GM23338 (cell line): ENCODE measurements at regions not wholly inside any gene's neighbourhood (a gene's known extent, or its start where the extent isn't known, plus 50 kb on each side); places are given as distances from the start of the nearest gene placed in this dataset.

Source experiments
- ATAC-seq: fragments of 200-7000 bp; cut with Tn5 transposase; 3 replicates; pipeline ENCODE4 v1.9.1; 2020
- DNase-seq: peaks from one replicate; pipeline ENCODE4 v3.0.0-alpha.2; 2015; ENCODE audit warnings: low spot score
- H2AFZ ChIP-seq: fragments of 200-600 bp; sonication (generic); 2 replicates; pipeline ENCODE4 v1.8.0; 2016; ENCODE audit warnings: antibody characterized with exemption, mild to moderate bottlenecking, moderate library complexity
- H3F3A ChIP-seq: fragments of 200-600 bp; sonication (generic); replicated peaks from 2 replicates; pipeline ENCODE4 v1.8.0; 2017; ENCODE audit warnings: antibody characterized with exemption, mixed run types, low read depth
- H3K27ac ChIP-seq: fragments of 200-600 bp; sonication (generic); 2 replicates; pipeline ENCODE4 v1.6.1; 2016; ENCODE audit warnings: low read depth
- H3K27me3 ChIP-seq: fragments of 200-600 bp; sonication (generic); 2 replicates; pipeline ENCODE4 v1.8.0; 2016; ENCODE audit warnings: mild to moderate bottlenecking, mixed run types, moderate library complexity; ENCODE audit not compliant: insufficient read depth
- H3K36me3 ChIP-seq: fragments of 200-600 bp; sonication (generic); 2 replicates; pipeline ENCODE4 v1.8.0; 2016; ENCODE audit warnings: mild to moderate bottlenecking; ENCODE audit not compliant: insufficient read depth
- H3K4me1 ChIP-seq: fragments of 200-600 bp; sonication (generic); 2 replicates; pipeline ENCODE4 v1.8.0; 2016; ENCODE audit warnings: mild to moderate bottlenecking, moderate library complexity; ENCODE audit not compliant: insufficient read depth
- H3K4me2 ChIP-seq: fragments of 200-600 bp; sonication (generic); 2 replicates; pipeline ENCODE4 v1.7.1; 2017; ENCODE audit warnings: mixed run types
- H3K4me3 ChIP-seq: fragments of 200-600 bp; sonication (generic); 2 replicates; pipeline ENCODE4 v1.6.1; 2016; ENCODE audit warnings: mixed run types
- H3K79me2 ChIP-seq: fragments of 200-600 bp; sonication (generic); replicated peaks from 2 replicates; pipeline ENCODE4 v1.8.0; 2017; ENCODE audit warnings: mild to moderate bottlenecking; ENCODE audit not compliant: insufficient read depth
- H3K9me2 ChIP-seq: fragments of 200-600 bp; sonication (generic); 2 replicates; pipeline ENCODE4 v1.8.0; 2017; ENCODE audit not compliant: insufficient read depth
- H4K20me1 ChIP-seq: fragments of 200-600 bp; sonication (generic); replicated peaks from 2 replicates; pipeline ENCODE4 v1.8.0; 2017; ENCODE audit warnings: mild to moderate bottlenecking; ENCODE audit not compliant: insufficient read depth
- H3K27ac Mint-ChIP-seq: 2 replicates; pipeline ENCODE4 v1.8.0; 2020; ENCODE audit warnings: inconsistent platforms, mild to moderate bottlenecking, moderate library complexity, mixed read lengths
- H3K27me3 Mint-ChIP-seq: 3 replicates; pipeline ENCODE4 v1.8.0; 2022; ENCODE audit warnings: low read depth, mild to moderate bottlenecking, moderate library complexity, mixed read lengths, inconsistent platforms; ENCODE audit not compliant: insufficient read depth, poor library complexity
- H3K36me3 Mint-ChIP-seq: 3 replicates; pipeline ENCODE4 v1.8.0; 2021; ENCODE audit warnings: low read depth, mild to moderate bottlenecking, inconsistent platforms, moderate library complexity, mixed read lengths
- H3K4me1 Mint-ChIP-seq: 3 replicates; pipeline ENCODE4 v1.8.0; 2020; ENCODE audit warnings: mild to moderate bottlenecking, inconsistent platforms, mixed read lengths
- H3K4me3 Mint-ChIP-seq: 3 replicates; pipeline ENCODE4 v1.8.0; 2021; ENCODE audit warnings: moderate library complexity, mild to moderate bottlenecking, inconsistent platforms, mixed read lengths
- H3K9me3 Mint-ChIP-seq: 3 replicates; pipeline ENCODE4 v1.8.0; 2020; ENCODE audit warnings: moderate library complexity, mild to moderate bottlenecking, inconsistent platforms, mixed read lengths
- CREB1 ChIP-seq: fragments of 250-450 bp; sonication (Bioruptor Pico); IDR thresholded peaks from 2 replicates; pipeline ENCODE4 v1.5.0; 2020; ENCODE audit warnings: low read depth, mild to moderate bottlenecking, moderate library complexity
- EZH2phosphoT487 ChIP-seq: fragments of 200-600 bp; sonication (generic); IDR thresholded peaks from one replicate; pipeline ENCODE4 v1.8.1; 2018; ENCODE audit warnings: antibody characterized with exemption; ENCODE audit not compliant: unreplicated experiment
- JUNB ChIP-seq: IDR thresholded peaks from one replicate; pipeline ENCODE4 v1.6.1; 2016; ENCODE audit warnings: antibody characterized with exemption; ENCODE audit not compliant: unreplicated experiment
- NANOG ChIP-seq: IDR thresholded peaks from 2 replicates; pipeline ENCODE4 v1.6.1; 2016; ENCODE audit warnings: antibody characterized with exemption, borderline replicate concordance
- POLR2AphosphoS5 ChIP-seq: IDR thresholded peaks from 2 replicates; pipeline ENCODE4 v1.6.1; 2016; ENCODE audit warnings: antibody characterized with exemption, low read depth
- STAT1 ChIP-seq: IDR thresholded peaks from one replicate; pipeline ENCODE4 v1.6.1; 2016; ENCODE audit warnings: antibody characterized with exemption; ENCODE audit not compliant: unreplicated experiment
- ZNF114 ChIP-seq: fragments of 250-450 bp; sonication (Bioruptor Pico); IDR thresholded peaks from 2 replicates; pipeline ENCODE4 v1.5.0; 2020; ENCODE audit warnings: mild to moderate bottlenecking, moderate library complexity
- ZNF331 ChIP-seq: fragments of 250-450 bp; sonication (Bioruptor Pico); IDR thresholded peaks from 2 replicates; pipeline ENCODE4 v1.5.0; 2020; ENCODE audit warnings: low read depth, mild to moderate bottlenecking, moderate library complexity
- TF ChIP-seq, protein P1 (sequence below): fragments of 250-450 bp; sonication (Bioruptor Pico); IDR thresholded peaks from 2 replicates; pipeline ENCODE4 v1.5.0; 2020; ENCODE audit warnings: mild to moderate bottlenecking, moderate library complexity
- TF ChIP-seq, protein P2 (sequence below): IDR thresholded peaks from 2 replicates; pipeline ENCODE4 v1.6.1; 2016; ENCODE audit warnings: antibody characterized with exemption
- TF ChIP-seq, protein P3 (sequence below), 2 experiments: fragments of 200-600 bp in 1 of 2; sonication (generic) in 1 of 2; conservative IDR thresholded peaks; 2 replicates each; pipeline versions ENCODE4 v1.5.1 to v1.6.1; 2016 to 2017; ENCODE audit warnings: antibody characterized with exemption in 2 of 2, low read depth in 2 of 2, mild to moderate bottlenecking in 2 of 2, moderate library complexity in 1 of 2

DNA sequence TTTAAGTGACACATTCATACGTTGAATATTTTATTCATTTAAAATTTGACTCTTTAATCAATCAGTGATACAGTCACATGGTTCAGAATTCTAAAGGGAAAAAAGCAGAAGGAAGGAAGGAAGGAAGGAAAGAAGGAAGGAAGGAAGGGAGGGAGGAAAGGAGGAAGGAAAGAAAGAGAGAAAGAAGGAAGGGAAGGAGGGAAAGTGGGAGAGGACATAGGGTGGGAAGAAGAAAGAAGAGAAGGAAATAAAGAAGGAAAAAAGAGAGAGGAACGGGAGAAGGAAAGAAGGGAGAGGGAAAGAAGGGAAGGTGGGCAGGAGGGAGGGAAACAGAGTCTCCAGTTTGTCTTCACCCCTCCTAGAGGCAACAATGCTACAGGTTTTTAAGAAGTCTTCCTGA is 518.6 kb downstream of the MIAT start (continued):
- TF ChIP-seq, protein P1, sequence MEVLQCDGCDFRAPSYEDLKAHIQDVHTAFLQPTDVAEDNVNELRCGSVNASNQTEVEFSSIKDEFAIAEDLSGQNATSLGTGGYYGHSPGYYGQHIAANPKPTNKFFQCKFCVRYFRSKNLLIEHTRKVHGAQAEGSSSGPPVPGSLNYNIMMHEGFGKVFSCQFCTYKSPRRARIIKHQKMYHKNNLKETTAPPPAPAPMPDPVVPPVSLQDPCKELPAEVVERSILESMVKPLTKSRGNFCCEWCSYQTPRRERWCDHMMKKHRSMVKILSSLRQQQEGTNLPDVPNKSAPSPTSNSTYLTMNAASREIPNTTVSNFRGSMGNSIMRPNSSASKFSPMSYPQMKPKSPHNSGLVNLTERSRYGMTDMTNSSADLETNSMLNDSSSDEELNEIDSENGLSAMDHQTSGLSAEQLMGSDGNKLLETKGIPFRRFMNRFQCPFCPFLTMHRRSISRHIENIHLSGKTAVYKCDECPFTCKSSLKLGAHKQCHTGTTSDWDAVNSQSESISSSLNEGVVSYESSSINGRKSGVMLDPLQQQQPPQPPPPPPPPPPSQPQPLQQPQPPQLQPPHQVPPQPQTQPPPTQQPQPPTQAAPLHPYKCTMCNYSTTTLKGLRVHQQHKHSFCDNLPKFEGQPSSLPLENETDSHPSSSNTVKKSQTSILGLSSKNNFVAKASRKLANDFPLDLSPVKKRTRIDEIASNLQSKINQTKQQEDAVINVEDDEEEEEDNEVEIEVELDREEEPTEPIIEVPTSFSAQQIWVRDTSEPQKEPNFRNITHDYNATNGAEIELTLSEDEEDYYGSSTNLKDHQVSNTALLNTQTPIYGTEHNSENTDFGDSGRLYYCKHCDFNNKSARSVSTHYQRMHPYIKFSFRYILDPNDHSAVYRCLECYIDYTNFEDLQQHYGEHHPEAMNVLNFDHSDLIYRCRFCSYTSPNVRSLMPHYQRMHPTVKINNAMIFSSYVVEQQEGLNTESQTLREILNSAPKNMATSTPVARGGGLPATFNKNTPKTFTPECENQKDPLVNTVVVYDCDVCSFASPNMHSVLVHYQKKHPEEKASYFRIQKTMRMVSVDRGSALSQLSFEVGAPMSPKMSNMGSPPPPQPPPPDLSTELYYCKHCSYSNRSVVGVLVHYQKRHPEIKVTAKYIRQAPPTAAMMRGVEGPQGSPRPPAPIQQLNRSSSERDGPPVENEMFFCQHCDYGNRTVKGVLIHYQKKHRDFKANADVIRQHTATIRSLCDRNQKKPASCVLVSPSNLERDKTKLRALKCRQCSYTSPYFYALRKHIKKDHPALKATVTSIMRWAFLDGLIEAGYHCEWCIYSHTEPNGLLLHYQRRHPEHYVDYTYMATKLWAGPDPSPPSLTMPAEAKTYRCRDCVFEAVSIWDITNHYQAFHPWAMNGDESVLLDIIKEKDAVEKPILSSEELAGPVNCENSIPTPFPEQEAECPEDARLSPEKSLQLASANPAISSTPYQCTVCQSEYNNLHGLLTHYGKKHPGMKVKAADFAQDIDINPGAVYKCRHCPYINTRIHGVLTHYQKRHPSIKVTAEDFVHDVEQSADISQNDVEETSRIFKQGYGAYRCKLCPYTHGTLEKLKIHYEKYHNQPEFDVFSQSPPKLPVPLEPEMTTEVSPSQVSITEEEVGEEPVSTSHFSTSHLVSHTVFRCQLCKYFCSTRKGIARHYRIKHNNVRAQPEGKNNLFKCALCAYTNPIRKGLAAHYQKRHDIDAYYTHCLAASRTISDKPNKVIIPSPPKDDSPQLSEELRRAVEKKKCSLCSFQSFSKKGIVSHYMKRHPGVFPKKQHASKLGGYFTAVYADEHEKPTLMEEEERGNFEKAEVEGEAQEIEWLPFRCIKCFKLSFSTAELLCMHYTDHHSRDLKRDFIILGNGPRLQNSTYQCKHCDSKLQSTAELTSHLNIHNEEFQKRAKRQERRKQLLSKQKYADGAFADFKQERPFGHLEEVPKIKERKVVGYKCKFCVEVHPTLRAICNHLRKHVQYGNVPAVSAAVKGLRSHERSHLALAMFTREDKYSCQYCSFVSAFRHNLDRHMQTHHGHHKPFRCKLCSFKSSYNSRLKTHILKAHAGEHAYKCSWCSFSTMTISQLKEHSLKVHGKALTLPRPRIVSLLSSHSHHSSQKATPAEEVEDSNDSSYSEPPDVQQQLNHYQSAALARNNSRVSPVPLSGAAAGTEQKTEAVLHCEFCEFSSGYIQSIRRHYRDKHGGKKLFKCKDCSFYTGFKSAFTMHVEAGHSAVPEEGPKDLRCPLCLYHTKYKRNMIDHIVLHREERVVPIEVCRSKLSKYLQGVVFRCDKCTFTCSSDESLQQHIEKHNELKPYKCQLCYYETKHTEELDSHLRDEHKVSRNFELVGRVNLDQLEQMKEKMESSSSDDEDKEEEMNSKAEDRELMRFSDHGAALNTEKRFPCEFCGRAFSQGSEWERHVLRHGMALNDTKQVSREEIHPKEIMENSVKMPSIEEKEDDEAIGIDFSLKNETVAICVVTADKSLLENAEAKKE (CRISPR knock-in tag), result no peak
- no peak for TF ChIP-seq NANOG

DNA sequence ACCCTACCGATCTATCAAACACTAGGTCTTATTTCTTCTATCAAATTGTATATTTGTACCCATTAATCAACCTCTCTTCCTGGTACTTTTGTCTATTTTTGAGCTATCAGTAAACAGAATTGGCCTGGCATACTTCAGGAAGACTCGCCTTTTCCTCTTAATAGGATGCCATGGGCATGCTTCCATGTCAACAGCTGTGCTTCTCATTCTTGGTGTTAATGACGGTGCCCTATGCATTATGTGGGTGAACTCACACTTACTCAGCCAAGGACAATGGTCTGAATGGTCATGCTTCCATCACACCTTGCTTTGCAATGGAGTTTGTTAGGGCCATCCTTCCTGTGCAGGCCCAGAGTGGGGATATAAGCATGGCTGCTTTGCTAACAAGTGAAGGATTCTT is 521.8 kb downstream of the MIAT start:
- Histone ChIP-seq H2AFZ (no peak overlapping the region), H3K36me3 (no peaks in the 10 kb centered on the region), H3K4me1 (peaks cover 18% of the 10 kb centered on the region), H3K4me2 (no peak overlapping the region), H3K27ac (no peak overlapping the region), H4K20me1 (no peaks in the 10 kb centered on the region), H3K4me3 (no peak overlapping the region), H3K9me2 (no peaks in the 10 kb centered on the region), H3F3A (no peaks in the 10 kb centered on the region), H3K27me3 (no peaks in the 10 kb centered on the region), H3K79me2 (no peaks in the 10 kb centered on the region)
- Mint-ChIP-seq H3K27me3 (peaks cover 3% of the 10 kb centered on the region), H3K9me3 (no peaks in the 10 kb centered on the region), H3K27ac (no peak overlapping the region), H3K4me3 (no peak overlapping the region), H3K36me3 (no peaks in the 10 kb centered on the region), H3K4me1 (peaks cover 23% of the 10 kb centered on the region)
- ATAC-seq (no peak), DNase-seq (no peak)
- TF ChIP-seq, protein P2, sequence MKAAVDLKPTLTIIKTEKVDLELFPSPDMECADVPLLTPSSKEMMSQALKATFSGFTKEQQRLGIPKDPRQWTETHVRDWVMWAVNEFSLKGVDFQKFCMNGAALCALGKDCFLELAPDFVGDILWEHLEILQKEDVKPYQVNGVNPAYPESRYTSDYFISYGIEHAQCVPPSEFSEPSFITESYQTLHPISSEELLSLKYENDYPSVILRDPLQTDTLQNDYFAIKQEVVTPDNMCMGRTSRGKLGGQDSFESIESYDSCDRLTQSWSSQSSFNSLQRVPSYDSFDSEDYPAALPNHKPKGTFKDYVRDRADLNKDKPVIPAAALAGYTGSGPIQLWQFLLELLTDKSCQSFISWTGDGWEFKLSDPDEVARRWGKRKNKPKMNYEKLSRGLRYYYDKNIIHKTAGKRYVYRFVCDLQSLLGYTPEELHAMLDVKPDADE, result no peak
- no peak for TF ChIP-seq NANOG
- no peak for TF ChIP-seq ZNF331 (CRISPR knock-in tag)
- no peak for TF ChIP-seq STAT1
- TF ChIP-seq ZNF114 (CRISPR knock-in tag), result no peak
- TF ChIP-seq CREB1 (CRISPR knock-in tag), result no peak
- TF ChIP-seq JUNB, result no peak
- no peak for TF ChIP-seq POLR2AphosphoS5
- TF ChIP-seq, protein P3, sequence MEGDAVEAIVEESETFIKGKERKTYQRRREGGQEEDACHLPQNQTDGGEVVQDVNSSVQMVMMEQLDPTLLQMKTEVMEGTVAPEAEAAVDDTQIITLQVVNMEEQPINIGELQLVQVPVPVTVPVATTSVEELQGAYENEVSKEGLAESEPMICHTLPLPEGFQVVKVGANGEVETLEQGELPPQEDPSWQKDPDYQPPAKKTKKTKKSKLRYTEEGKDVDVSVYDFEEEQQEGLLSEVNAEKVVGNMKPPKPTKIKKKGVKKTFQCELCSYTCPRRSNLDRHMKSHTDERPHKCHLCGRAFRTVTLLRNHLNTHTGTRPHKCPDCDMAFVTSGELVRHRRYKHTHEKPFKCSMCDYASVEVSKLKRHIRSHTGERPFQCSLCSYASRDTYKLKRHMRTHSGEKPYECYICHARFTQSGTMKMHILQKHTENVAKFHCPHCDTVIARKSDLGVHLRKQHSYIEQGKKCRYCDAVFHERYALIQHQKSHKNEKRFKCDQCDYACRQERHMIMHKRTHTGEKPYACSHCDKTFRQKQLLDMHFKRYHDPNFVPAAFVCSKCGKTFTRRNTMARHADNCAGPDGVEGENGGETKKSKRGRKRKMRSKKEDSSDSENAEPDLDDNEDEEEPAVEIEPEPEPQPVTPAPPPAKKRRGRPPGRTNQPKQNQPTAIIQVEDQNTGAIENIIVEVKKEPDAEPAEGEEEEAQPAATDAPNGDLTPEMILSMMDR (conservative IDR thresholded peaks at IDR 0.05; ENCODE audit: low read depth in 2 of 2), result no peak
- TF ChIP-seq EZH2phosphoT487, result no peak
